HEK293 (cell line): ENCODE measurements at regions not wholly inside any gene's neighbourhood (a gene's known extent, or its start where the extent isn't known, plus 50 kb on each side); places are given as distances from the start of the nearest gene placed in this dataset.
"Not testable (repeated sequence)": the region's sequence is repeated elsewhere in the genome, so short reads cannot be mapped to it uniquely, and the experiment has no call there.

ENCODE experiments used
- BCL11A ChIP-seq: fragments of 450-650 bp; formaldehyde crosslinking; IDR thresholded peaks from 2 replicates; pipeline ENCODE4 v1.5.1; 2016; ENCODE audit warnings: low read depth, missing biosample characterization, missing genetic modification characterization
- CTCF ChIP-seq: fragments of 450-650 bp; formaldehyde crosslinking; IDR thresholded peaks from 2 replicates; pipeline ENCODE4 v1.5.1; 2016; ENCODE audit warnings: missing biosample characterization, missing genetic modification characterization
- YY1 ChIP-seq: fragments of 450-650 bp; formaldehyde crosslinking; IDR thresholded peaks from 2 replicates; pipeline ENCODE4 v1.5.1; 2018; ENCODE audit warnings: missing biosample characterization, missing genetic modification characterization
- ZXDB ChIP-seq: fragments of 450-650 bp; formaldehyde crosslinking; IDR thresholded peaks from 2 replicates; pipeline ENCODE4 v1.5.1; 2016; ENCODE audit warnings: missing biosample characterization, missing genetic modification characterization

DNA sequence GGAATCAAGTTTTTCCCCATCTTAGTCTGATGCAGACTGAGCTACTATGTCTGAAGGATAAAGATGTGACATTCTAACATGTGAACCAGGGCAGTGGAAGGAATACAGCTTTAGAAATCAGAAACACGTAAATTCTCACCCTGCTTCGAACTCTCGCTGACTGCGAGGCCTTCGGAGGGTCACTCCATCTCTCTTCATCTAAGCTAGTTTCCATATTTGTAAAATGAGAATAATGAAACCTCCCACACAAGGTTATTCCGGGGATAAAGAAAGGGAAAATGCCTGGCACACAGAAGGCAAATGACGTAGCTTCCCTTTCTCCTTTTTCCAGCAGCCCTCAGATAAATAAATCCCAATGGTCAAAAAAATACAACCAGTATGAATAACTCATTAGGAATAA, 152.0 kb downstream of the ATP6V0E2 start:
- TF ChIP-seq CTCF, ZXDB, BCL11A, YY1 (tag by site-specific recombination): not testable (repeated sequence)
